ENCODE measurements at regions not wholly inside any gene's neighbourhood (a gene's known extent, or its start where the extent isn't known, plus 50 kb on each side); places are given as distances from the start of the nearest gene placed in this dataset.

DNA sequence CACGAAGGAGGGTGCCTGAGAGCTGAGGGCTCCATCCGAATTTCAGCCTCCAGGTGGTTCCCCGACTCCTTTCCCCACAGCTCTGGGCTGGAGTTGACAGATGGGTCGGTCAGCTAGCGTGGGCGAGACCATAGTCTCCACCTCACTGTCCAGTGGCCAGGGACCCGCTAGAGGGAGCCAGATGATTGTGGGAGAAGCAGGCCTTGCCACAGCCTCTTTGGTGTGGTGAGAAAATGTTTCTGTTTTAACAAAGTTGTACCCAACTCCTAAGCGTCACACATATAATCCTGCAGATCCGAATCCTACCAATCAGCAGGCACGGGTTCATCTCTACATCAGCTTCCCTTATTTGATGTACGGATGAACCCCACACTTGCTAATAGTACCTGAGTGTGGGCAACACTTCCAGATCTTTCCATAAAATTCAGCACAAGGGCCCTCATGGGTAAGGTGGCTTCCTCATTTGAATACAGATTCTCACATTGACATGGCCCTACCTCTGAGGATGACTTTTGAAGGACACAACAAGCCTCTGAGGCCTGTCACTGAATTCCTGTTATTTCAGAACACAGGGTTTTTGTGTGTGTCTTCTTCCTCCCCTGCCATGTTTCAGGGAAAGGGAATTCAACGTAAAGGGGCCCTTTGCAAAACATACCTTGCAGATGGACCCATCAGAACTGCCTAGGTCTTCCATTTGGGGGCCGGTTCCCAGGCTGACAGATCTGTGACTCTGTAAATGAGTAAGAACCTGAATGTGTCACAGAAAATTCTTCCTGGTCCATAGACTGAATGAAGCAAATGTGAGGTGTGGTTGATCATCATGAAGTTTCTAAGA lies 103.2 kb upstream of the DUSP22 start:
- H3K27me3 ChIP-seq (ENCODE audit: insufficient read depth, low read depth, severe bottlenecking) = no peaks in the 10 kb centered on the region
- TF ChIP-seq, protein P1, sequence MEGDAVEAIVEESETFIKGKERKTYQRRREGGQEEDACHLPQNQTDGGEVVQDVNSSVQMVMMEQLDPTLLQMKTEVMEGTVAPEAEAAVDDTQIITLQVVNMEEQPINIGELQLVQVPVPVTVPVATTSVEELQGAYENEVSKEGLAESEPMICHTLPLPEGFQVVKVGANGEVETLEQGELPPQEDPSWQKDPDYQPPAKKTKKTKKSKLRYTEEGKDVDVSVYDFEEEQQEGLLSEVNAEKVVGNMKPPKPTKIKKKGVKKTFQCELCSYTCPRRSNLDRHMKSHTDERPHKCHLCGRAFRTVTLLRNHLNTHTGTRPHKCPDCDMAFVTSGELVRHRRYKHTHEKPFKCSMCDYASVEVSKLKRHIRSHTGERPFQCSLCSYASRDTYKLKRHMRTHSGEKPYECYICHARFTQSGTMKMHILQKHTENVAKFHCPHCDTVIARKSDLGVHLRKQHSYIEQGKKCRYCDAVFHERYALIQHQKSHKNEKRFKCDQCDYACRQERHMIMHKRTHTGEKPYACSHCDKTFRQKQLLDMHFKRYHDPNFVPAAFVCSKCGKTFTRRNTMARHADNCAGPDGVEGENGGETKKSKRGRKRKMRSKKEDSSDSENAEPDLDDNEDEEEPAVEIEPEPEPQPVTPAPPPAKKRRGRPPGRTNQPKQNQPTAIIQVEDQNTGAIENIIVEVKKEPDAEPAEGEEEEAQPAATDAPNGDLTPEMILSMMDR (IDR thresholded peaks at IDR 0.05; ENCODE audit: low read depth, low read length) = peak; percentile 99
- no peak overlapping the region for H3K4me3 ChIP-seq (ENCODE audit: low read depth, low read length)
- H3K27ac ChIP-seq = no peak overlapping the region
- H3K9me3 ChIP-seq (ENCODE audit: severe bottlenecking) = no peaks in the 10 kb centered on the region
- no peaks in the 10 kb centered on the region for H3K36me3 ChIP-seq
- peak; percentile 97 for DNase-seq

DNA sequence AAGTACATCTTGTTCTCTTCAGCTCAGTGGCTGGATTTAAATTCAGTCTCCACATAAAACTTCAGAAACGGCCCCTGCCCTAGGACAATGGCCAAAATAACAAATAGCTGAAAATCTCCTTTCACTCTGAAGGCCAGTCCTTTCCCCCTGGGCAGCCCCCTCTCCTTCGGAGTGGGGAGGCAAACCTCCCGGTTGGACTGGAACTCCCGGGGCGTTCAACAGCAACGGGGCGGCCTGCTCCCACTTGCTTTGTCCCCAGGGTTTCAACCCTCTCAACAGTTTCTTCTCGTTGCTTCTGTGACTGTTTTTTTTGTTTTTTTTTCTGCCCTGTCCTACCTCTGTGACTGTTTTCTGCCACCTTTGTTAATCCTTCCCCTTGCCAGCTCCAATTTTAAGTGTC lies 102.6 kb upstream of the DUSP22 start:
- Histone ChIP-seq H3K27ac (no peak overlapping the region), H3K4me3 (ENCODE audit: low read depth, low read length) (no peak overlapping the region), H3K9me3 (ENCODE audit: severe bottlenecking) (no peaks in the 10 kb centered on the region), H3K36me3 (no peaks in the 10 kb centered on the region), H3K27me3 (ENCODE audit: insufficient read depth, low read depth, severe bottlenecking) (no peaks in the 10 kb centered on the region)
- TF ChIP-seq, protein P1 (IDR thresholded peaks at IDR 0.05; ENCODE audit: low read depth, low read length) = no peak
- DNase-seq = no peak

DNA sequence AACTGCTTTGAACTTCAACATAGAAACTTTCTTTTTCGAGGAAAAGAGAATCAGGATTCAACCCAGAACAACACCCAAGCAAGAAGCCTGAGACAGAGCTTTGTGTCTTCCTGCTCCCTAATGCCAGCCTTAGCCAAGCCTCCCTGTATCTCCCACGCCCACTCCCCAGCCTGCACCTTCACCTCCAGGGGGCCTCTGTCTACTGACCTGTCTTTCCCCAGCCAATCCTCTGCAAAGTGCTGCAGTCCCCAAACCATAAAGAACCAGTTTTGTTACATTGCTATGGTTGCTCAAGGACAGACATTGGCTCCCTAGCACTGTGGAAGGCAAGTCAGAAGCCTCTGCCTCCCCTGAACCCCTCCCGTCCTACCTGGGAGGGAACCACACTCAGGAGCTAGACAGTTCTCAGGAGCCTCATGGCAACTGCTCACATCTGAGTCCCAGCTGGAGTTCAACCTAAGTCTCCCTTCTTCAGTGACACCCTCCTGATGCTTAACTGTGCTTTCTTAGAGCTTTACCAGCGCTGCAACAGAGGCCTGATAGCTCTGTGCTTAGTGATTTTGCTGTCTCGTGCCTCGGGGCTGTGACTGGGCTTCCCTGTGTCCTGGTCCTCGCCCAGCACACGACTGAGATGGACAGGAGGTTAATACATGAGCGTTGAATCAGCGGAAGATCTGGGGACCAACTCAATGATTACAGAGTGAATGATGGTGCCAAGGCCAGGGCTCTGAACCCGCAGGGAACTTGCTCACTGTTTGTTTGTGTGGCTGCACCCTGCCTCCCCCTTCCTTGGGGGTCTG lies 101.5 kb upstream of the DUSP22 start:
- Histone ChIP-seq H3K27ac (no peak overlapping the region), H3K36me3 (no peaks in the 10 kb centered on the region), H3K27me3 (ENCODE audit: insufficient read depth, low read depth, severe bottlenecking) (no peaks in the 10 kb centered on the region), H3K9me3 (ENCODE audit: severe bottlenecking) (no peaks in the 10 kb centered on the region), H3K4me3 (ENCODE audit: low read depth, low read length) (no peak overlapping the region)
- TF ChIP-seq, protein P1 (IDR thresholded peaks at IDR 0.05; ENCODE audit: low read depth, low read length) = peak; percentile 77
- peak; percentile 75 for DNase-seq

DNA sequence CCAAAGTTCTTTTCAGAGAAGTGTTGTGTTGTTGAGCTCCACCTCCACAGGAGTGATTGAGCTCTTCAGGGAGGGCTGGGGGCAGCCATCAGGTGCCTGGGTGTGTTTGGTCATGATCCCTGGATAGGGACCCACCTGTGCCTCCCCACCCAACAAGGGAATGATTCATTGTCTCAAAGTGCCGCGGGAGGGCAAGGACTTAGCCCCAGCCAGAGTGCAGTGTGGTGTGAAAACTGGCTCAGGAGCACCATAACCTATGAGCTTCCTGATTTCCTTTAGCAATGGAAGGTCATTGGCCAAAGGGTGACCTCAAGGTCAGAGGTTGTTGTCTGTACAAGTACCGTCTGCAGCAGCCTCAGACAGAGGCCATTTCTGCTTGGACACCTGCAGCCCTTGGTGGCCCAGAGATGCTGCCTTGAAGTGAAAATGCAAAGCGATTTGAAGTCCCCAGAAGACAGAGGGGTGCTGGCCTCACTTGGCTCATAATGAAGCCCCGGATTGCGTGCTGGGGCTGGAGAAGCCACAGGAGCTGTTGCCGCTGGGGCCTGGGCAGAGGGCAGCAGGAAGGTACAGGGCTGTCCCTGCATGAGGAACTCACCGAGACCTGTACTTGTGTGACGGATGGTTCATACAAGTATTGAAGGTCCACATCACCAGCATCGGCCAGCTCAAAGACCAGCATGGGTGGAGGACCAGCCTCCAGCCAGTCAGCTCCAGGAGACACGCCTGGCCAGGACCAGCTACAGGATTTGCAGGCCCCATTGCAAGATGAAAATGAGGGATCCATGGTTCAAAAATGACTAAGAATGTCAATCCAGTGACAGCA lies 100.6 kb upstream of the DUSP22 start:
- TF ChIP-seq, protein P1 (IDR thresholded peaks at IDR 0.05; ENCODE audit: low read depth, low read length) = no peak
- H3K27me3 ChIP-seq (ENCODE audit: insufficient read depth, low read depth, severe bottlenecking) = no peaks in the 10 kb centered on the region
- peaks cover 2% of the 10 kb centered on the region for H3K9me3 ChIP-seq (ENCODE audit: severe bottlenecking)
- H3K4me3 ChIP-seq (ENCODE audit: low read depth, low read length) = no peak overlapping the region
- no peaks in the 10 kb centered on the region for H3K36me3 ChIP-seq
- DNase-seq = no peak
- no peak overlapping the region for H3K27ac ChIP-seq

DNA sequence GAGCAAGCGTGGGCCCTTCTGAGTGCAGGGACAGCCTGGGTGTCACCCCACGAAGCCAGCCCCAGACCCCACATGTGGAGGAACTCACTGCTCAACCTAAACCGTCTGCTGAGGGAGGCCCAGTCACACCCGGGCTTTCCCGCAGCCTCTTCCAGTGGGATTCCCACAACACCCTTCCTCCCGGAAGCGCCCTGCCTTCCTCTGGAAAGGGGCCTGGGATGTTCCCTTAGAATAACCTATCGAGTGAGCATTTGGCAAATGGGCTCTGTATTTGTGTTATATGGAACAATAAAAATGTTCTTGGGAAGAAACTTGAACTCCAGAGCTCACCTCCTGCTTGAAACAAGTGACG lies 100.0 kb upstream of the DUSP22 start:
- Histone ChIP-seq H3K27ac (no peak overlapping the region), H3K4me3 (ENCODE audit: low read depth, low read length) (no peak overlapping the region), H3K9me3 (ENCODE audit: severe bottlenecking) (peaks cover 2% of the 10 kb centered on the region), H3K27me3 (ENCODE audit: insufficient read depth, low read depth, severe bottlenecking) (no peaks in the 10 kb centered on the region), H3K36me3 (no peaks in the 10 kb centered on the region)
- TF ChIP-seq, protein P1 (IDR thresholded peaks at IDR 0.05; ENCODE audit: low read depth, low read length) = no peak
- no peak for DNase-seq

Measured in WERI-Rb-1 (cell line).